ENCODE measurements at regions not wholly inside any gene's neighbourhood (a gene's known extent, or its start where the extent isn't known, plus 50 kb on each side); places are given as distances from the start of the nearest gene placed in this dataset.

- Histone ChIP-seq H3K9ac (ENCODE audit: low read depth, low read length, poor library complexity, severe bottlenecking) (no peak overlapping the region), H3K27me3 (ENCODE audit: insufficient read depth, low read length, poor library complexity, severe bottlenecking) (no peaks in the 10 kb centered on the region), H3K36me3 (ENCODE audit: insufficient read depth, low read length) (no peaks in the 10 kb centered on the region), H3F3A (ENCODE audit: low read depth) (no peaks in the 10 kb centered on the region), H4K20me1 (ENCODE audit: insufficient read depth, low read length, poor library complexity, severe bottlenecking) (no peaks in the 10 kb centered on the region), H2AFZ (ENCODE audit: low read length) (no peak overlapping the region), H3K9me3 (ENCODE audit: insufficient read depth, low read depth, low read length) (no peaks in the 10 kb centered on the region), H3K9me2 (replicated peaks; ENCODE audit: low read depth, low read length) (no peaks in the 10 kb centered on the region), H3K4me1 (ENCODE audit: insufficient read depth, low read length, poor library complexity, severe bottlenecking) (no peaks in the 10 kb centered on the region), H3K4me2 (ENCODE audit: low read depth, low read length, poor library complexity, severe bottlenecking) (no peak overlapping the region), H3K79me2 (ENCODE audit: insufficient read depth, low read length) (no peaks in the 10 kb centered on the region), H3K4me3 (ENCODE audit: low read length, poor library complexity, severe bottlenecking) (no peak overlapping the region)
- TF ChIP-seq EZH2phosphoT487 (IDR thresholded peaks at IDR 0.05; ENCODE audit: borderline replicate concordance) (no peak), CTCF (conservative IDR thresholded peaks at IDR 0.05; ENCODE audit: low read length) (no peak)
Observed at GRCh38 chr5:91645347-91645746, 262.2 kb upstream of the ARRDC3 start.

GRCh38 chr5:91643797-91644196 lies 260.7 kb upstream of the ARRDC3 start:
- TF ChIP-seq CTCF (conservative IDR thresholded peaks at IDR 0.05; ENCODE audit: low read length) (no peak), EZH2phosphoT487 (IDR thresholded peaks at IDR 0.05; ENCODE audit: borderline replicate concordance) (no peak)

GRCh38 chr5:91642581-91642980 lies 259.5 kb upstream of the ARRDC3 start:
- H3F3A ChIP-seq (ENCODE audit: low read depth), result no peaks in the 10 kb centered on the region
- no peaks in the 10 kb centered on the region for H3K27me3 ChIP-seq (ENCODE audit: insufficient read depth, low read length, poor library complexity, severe bottlenecking)
- no peaks in the 10 kb centered on the region for H3K79me2 ChIP-seq (ENCODE audit: insufficient read depth, low read length)
- no peak overlapping the region for H2AFZ ChIP-seq (ENCODE audit: low read length)
- TF ChIP-seq CTCF (conservative IDR thresholded peaks at IDR 0.05; ENCODE audit: low read length) (no peak), EZH2phosphoT487 (IDR thresholded peaks at IDR 0.05; ENCODE audit: borderline replicate concordance) (no peak)
- no peaks in the 10 kb centered on the region for H3K36me3 ChIP-seq (ENCODE audit: insufficient read depth, low read length)
- no peaks in the 10 kb centered on the region for H4K20me1 ChIP-seq (ENCODE audit: insufficient read depth, low read length, poor library complexity, severe bottlenecking)
- H3K9me3 ChIP-seq (ENCODE audit: insufficient read depth, low read depth, low read length), result no peaks in the 10 kb centered on the region
- no peak overlapping the region for H3K4me3 ChIP-seq (ENCODE audit: low read length, poor library complexity, severe bottlenecking)
- H3K4me1 ChIP-seq (ENCODE audit: insufficient read depth, low read length, poor library complexity, severe bottlenecking), result no peaks in the 10 kb centered on the region
- no peak overlapping the region for H3K4me2 ChIP-seq (ENCODE audit: low read depth, low read length, poor library complexity, severe bottlenecking)
- no peaks in the 10 kb centered on the region for H3K9me2 ChIP-seq (replicated peaks; ENCODE audit: low read depth, low read length)
- H3K9ac ChIP-seq (ENCODE audit: low read depth, low read length, poor library complexity, severe bottlenecking), result no peak overlapping the region

More at GRCh38 chr5:91643797-91644196, 260.7 kb upstream of the ARRDC3 start:
- Histone ChIP-seq H3K27me3 (ENCODE audit: insufficient read depth, low read length, poor library complexity, severe bottlenecking) (no peaks in the 10 kb centered on the region), H3K9me2 (replicated peaks; ENCODE audit: low read depth, low read length) (no peaks in the 10 kb centered on the region), H3K36me3 (ENCODE audit: insufficient read depth, low read length) (no peaks in the 10 kb centered on the region), H3K4me2 (ENCODE audit: low read depth, low read length, poor library complexity, severe bottlenecking) (no peak overlapping the region), H3K9ac (ENCODE audit: low read depth, low read length, poor library complexity, severe bottlenecking) (no peak overlapping the region), H4K20me1 (ENCODE audit: insufficient read depth, low read length, poor library complexity, severe bottlenecking) (no peaks in the 10 kb centered on the region), H2AFZ (ENCODE audit: low read length) (no peak overlapping the region), H3K9me3 (ENCODE audit: insufficient read depth, low read depth, low read length) (no peaks in the 10 kb centered on the region), H3K79me2 (ENCODE audit: insufficient read depth, low read length) (no peaks in the 10 kb centered on the region), H3K4me3 (ENCODE audit: low read length, poor library complexity, severe bottlenecking) (no peak overlapping the region), H3F3A (ENCODE audit: low read depth) (no peaks in the 10 kb centered on the region), H3K4me1 (ENCODE audit: insufficient read depth, low read length, poor library complexity, severe bottlenecking) (no peaks in the 10 kb centered on the region)

Data from Loucy (cell line).